Natural killer cell (primary cell): ENCODE measurements at regions not wholly inside any gene's neighbourhood (a gene's known extent, or its start where the extent isn't known, plus 50 kb on each side); places are given as distances from the start of the nearest gene placed in this dataset.
"Not testable (repeated sequence)": the region's sequence is repeated elsewhere in the genome, so short reads cannot be mapped to it uniquely, and the experiment has no call there.

Source experiments
- ATAC-seq, 3 donors: fragments of 150-1000 bp in 2 of 3; fragments of 200-7000 bp in 1 of 3; cut with Tn5 transposase; 1 replicate in 1 of 3; 2 replicates in 2 of 3; pipeline ENCODE4 v1.10.0; 2021; ENCODE audit warnings: mild to moderate bottlenecking in 2 of 3, moderate library complexity in 2 of 3
- DNase-seq, 2 donors: peaks; one replicate each; pipeline versions ENCODE4 v3.0.0 to v3.0.0-alpha.2; 2013 to 2021; ENCODE audit warnings: mixed read lengths in 1 of 2
- H3K27ac ChIP-seq: one replicate; pipeline ENCODE4 v1.5.1; 2013; ENCODE audit warnings: mild to moderate bottlenecking, low read length
- H3K27me3 ChIP-seq: one replicate; pipeline ENCODE4 v1.6.1; 2013; ENCODE audit warnings: low read length; ENCODE audit not compliant: control insufficient read depth, insufficient read depth
- H3K36me3 ChIP-seq: one replicate; pipeline ENCODE4 v1.6.1; 2013; ENCODE audit warnings: low read length; ENCODE audit not compliant: control insufficient read depth, insufficient read depth
- H3K4me1 ChIP-seq: one replicate; pipeline ENCODE4 v1.6.1; 2013; ENCODE audit warnings: low read length; ENCODE audit not compliant: control insufficient read depth, insufficient read depth
- H3K4me3 ChIP-seq: one replicate; pipeline ENCODE4 v1.5.1; 2013; ENCODE audit warnings: low read length
- H3K9me3 ChIP-seq: one replicate; pipeline ENCODE4 v1.6.1; 2013; ENCODE audit warnings: low read length; ENCODE audit not compliant: control insufficient read depth, insufficient read depth
- H3K27ac Mint-ChIP-seq, 2 donors: one replicate each; pipeline ENCODE4 v1.8.0; 2022; ENCODE audit warnings: mild to moderate bottlenecking in 2 of 2, mixed read lengths in 2 of 2, moderate library complexity in 1 of 2
- H3K27me3 Mint-ChIP-seq, 2 donors: one replicate each; pipeline ENCODE4 v1.8.0; 2022; ENCODE audit warnings: low read depth in 2 of 2, mixed read lengths in 2 of 2
- H3K36me3 Mint-ChIP-seq: one replicate; pipeline ENCODE4 v1.8.0; 2022; ENCODE audit warnings: mixed read lengths
- H3K4me1 Mint-ChIP-seq, 2 donors: one replicate each; pipeline ENCODE4 v1.8.0; 2022; ENCODE audit warnings: mixed read lengths in 2 of 2
- H3K4me3 Mint-ChIP-seq: one replicate; pipeline ENCODE4 v1.8.0; 2022; ENCODE audit warnings: mild to moderate bottlenecking, moderate library complexity, mixed read lengths
- H3K9me3 Mint-ChIP-seq, 2 donors: one replicate each; pipeline ENCODE4 v1.8.0; 2022; ENCODE audit warnings: mixed read lengths in 2 of 2
- WGBS: methylation state at CpG from one replicate; pipeline ENCODE4 v1.1.7; 2013; ENCODE audit warnings: missing lambda C conversion rate; ENCODE audit not compliant: insufficient coverage; 5-methylcytosine and 5-hydroxymethylcytosine counted together
- intact Hi-C: fragments of 100-400 bp; cut with micrococcal nuclease; formaldehyde crosslinking; loops from one replicate; pipeline ENCODE4 v1.14.2; 2022
- TF ChIP-seq, protein P1 (sequence below): fragments of 200-600 bp; IDR thresholded peaks from one replicate; pipeline ENCODE4 v1.8.0; 2022; ENCODE audit warnings: antibody characterized with exemption

DNA sequence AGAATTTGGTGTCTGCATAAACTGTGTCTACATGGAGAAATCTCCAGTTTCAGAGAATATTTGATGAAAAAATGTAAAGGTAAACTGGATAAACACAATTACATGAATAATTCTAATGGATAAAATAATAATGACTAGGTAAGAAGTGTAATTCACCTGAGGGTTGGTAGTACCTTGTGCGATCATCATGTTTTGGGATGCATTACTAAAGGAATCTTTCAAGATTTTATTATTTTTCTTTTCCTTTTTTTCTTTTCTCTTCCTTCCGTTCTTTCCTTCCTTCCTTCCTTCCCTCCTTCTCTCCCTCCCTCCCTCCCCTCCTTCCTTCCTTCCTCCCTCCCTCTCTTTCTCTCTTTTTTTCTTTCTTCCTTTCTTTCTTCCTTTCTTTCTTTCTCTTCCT is 818.7 kb downstream of the LTN1 start:
- H3K4me1 Mint-ChIP-seq: peaks cover 0 to 5% of the 10 kb centered on the region in 2 donors

DNA sequence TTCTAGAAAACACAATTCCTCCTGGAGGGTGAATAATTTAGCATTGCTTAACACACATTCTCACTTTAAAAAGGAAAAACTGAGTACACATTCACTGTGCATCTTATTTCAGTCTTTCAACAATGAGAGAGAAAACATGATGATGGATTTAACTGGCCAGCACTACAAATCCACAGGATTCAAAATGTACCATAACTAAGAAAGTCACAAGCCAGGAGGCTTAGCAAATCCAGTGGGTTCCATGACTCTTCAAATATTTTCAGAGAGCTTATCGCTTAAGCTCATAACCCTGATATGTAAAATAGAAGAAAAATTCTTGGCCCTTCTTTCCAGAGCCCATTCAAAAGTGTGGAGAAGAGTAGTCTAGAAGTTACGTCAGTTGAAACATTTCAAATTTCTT is 820.3 kb downstream of the LTN1 start:
- H3K27ac Mint-ChIP-seq: no peak overlapping the region

More for the DNA sequence above, 818.7 kb downstream of the LTN1 start:
- no peak overlapping the region for H3K4me3 ChIP-seq
- H3K4me1 ChIP-seq: no peaks in the 10 kb centered on the region
- Mint-ChIP-seq H3K4me3 (no peak overlapping the region), H3K9me3 (peaks cover 3 to 9% of the 10 kb centered on the region in 2 donors), H3K36me3 (no peaks in the 10 kb centered on the region), H3K27ac (no peak overlapping the region), H3K27me3 (no peaks in the 10 kb centered on the region)
- H3K27me3 ChIP-seq: no peaks in the 10 kb centered on the region
- H3K27ac ChIP-seq: no peak overlapping the region
- TF ChIP-seq, protein P1, sequence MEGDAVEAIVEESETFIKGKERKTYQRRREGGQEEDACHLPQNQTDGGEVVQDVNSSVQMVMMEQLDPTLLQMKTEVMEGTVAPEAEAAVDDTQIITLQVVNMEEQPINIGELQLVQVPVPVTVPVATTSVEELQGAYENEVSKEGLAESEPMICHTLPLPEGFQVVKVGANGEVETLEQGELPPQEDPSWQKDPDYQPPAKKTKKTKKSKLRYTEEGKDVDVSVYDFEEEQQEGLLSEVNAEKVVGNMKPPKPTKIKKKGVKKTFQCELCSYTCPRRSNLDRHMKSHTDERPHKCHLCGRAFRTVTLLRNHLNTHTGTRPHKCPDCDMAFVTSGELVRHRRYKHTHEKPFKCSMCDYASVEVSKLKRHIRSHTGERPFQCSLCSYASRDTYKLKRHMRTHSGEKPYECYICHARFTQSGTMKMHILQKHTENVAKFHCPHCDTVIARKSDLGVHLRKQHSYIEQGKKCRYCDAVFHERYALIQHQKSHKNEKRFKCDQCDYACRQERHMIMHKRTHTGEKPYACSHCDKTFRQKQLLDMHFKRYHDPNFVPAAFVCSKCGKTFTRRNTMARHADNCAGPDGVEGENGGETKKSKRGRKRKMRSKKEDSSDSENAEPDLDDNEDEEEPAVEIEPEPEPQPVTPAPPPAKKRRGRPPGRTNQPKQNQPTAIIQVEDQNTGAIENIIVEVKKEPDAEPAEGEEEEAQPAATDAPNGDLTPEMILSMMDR: no peak
- whole genome bisulfite sequencing: 92% methylated on average over 1 of the region's 2 CpGs
- ATAC-seq: no peak
- no peaks in the 10 kb centered on the region for H3K36me3 ChIP-seq
- H3K9me3 ChIP-seq: no peaks in the 10 kb centered on the region
- no peak for DNase-seq
- intact Hi-C loops: no loop called here

DNA sequence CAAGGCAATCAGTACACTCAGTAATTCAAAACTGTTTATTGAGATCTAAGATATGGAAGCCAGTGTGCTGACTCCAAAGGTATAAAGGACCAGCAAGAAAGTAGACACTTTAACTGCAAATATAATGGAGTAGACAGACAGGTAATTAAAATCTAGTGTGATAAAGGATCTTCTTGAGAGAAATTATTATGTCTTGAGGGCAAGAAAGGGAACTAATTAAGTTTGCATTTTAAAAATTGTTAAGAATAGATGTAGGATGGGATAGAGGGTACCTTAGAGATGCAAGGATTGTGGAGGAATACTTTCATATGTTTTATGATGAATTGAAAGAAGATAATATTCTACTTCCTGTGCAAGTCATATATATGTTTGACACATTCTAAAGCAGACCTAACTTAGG is 825.3 kb downstream of the LTN1 start:
- no peak overlapping the region for H3K4me3 Mint-ChIP-seq
- H3K27ac Mint-ChIP-seq: no peak overlapping the region
- H3K27me3 ChIP-seq: no peaks in the 10 kb centered on the region
- DNase-seq (no peak), ATAC-seq (no peak)
- peaks cover 4 to 11% of the 10 kb centered on the region in 2 donors for H3K9me3 Mint-ChIP-seq
- no peak overlapping the region for H3K27ac ChIP-seq
- TF ChIP-seq, protein P1: no peak
- intact Hi-C loops: no loop called here
- H3K4me1 Mint-ChIP-seq: no peaks in the 10 kb centered on the region
- H3K36me3 ChIP-seq: no peaks in the 10 kb centered on the region
- H3K36me3 Mint-ChIP-seq: no peaks in the 10 kb centered on the region
- no peak overlapping the region for H3K4me3 ChIP-seq
- no peaks in the 10 kb centered on the region for H3K27me3 Mint-ChIP-seq
- no peaks in the 10 kb centered on the region for H3K9me3 ChIP-seq
- H3K4me1 ChIP-seq: no peaks in the 10 kb centered on the region

More for the DNA sequence above, 820.3 kb downstream of the LTN1 start:
- no peaks in the 10 kb centered on the region for H3K9me3 ChIP-seq
- no peaks in the 10 kb centered on the region for H3K4me1 ChIP-seq
- ATAC-seq: no peak
- whole genome bisulfite sequencing: 90% methylated on average over 2 of the region's 2 CpGs
- Mint-ChIP-seq H3K36me3 (no peaks in the 10 kb centered on the region), H3K4me3 (no peak overlapping the region), H3K27me3 (no peaks in the 10 kb centered on the region), H3K9me3 (peaks cover 3 to 9% of the 10 kb centered on the region in 2 donors), H3K4me1 (peaks cover 0 to 5% of the 10 kb centered on the region in 2 donors)
- H3K36me3 ChIP-seq: no peaks in the 10 kb centered on the region
- intact Hi-C loops: no loop called here
- no peak overlapping the region for H3K27ac ChIP-seq
- no peaks in the 10 kb centered on the region for H3K27me3 ChIP-seq
- TF ChIP-seq, protein P1: no peak
- DNase-seq: no peak
- no peak overlapping the region for H3K4me3 ChIP-seq

DNA sequence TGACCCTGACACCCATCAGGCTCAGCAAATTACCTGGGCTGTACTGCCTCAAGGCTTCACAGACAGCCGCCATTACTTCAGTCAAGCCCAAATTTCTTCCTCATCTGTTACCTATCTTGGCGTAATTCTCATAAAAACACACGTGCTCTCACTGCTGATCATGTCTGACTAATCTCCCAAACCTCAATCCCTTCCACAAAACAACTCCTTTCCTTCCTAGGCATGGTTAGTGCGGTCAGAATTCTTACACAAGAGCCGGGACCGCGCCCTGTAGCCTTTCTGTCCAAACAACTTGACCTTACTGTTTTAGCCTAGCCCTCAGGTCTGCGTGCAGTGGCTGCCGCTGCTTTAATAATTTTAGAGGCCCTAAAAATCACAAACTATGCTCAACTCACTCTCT is 828.2 kb downstream of the LTN1 start:
- 89% methylated on average over 9 of the region's 9 CpGs for WGBS
- H3K27me3 ChIP-seq, H3K4me3 ChIP-seq, H3K4me3 Mint-ChIP-seq, H3K27ac Mint-ChIP-seq, H3K27me3 Mint-ChIP-seq, ATAC-seq, H3K36me3 Mint-ChIP-seq, H3K4me1 Mint-ChIP-seq, intact Hi-C loops, H3K4me1 ChIP-seq, H3K27ac ChIP-seq, H3K9me3 ChIP-seq, H3K36me3 ChIP-seq, DNase-seq: not testable (repeated sequence)
- H3K9me3 Mint-ChIP-seq: peaks cover 5 to 12% of the 10 kb centered on the region in 2 donors

DNA sequence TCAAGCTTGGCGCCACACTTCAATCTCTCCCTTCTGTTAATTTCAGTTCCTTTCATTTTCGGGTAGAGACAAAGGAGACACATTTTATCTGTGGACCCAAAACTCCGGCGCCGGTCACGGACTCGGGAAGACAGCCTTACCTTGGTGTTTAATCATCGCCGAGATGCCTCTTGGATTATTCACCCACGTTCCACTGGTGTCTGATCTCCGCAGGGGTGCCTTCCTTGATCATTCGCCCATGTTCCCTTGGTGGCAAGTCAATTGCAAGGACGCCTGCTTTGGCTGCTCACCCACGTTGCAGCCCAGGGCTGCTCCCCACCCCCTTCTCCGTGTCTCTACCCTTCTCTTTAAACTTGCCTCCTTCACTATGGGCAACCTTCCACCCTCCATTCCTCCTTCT is 830.6 kb downstream of the LTN1 start:
- H3K27me3 ChIP-seq, intact Hi-C loops, H3K36me3 ChIP-seq, H3K27ac ChIP-seq, H3K4me3 Mint-ChIP-seq, H3K27ac Mint-ChIP-seq, ATAC-seq, H3K9me3 ChIP-seq, H3K36me3 Mint-ChIP-seq, H3K4me1 Mint-ChIP-seq, H3K4me3 ChIP-seq, H3K27me3 Mint-ChIP-seq, DNase-seq, H3K4me1 ChIP-seq: not testable (repeated sequence)
- whole genome bisulfite sequencing: 90% methylated on average over 14 of the region's 15 CpGs
- peaks cover 5 to 15% of the 10 kb centered on the region in 2 donors for H3K9me3 Mint-ChIP-seq
